GM19328 (cell line): ENCODE measurements at regions not wholly inside any gene's neighbourhood (a gene's known extent, or its start where the extent isn't known, plus 50 kb on each side); places are given as distances from the start of the nearest gene placed in this dataset.

ENCODE experiments used
- ATAC-seq: cut with Tn5 transposase; IDR thresholded peaks from one replicate; pipeline ENCODE4 v1.9.1; 2021; ENCODE audit warnings: mild to moderate bottlenecking, moderate library complexity; ENCODE audit not compliant: unreplicated experiment

GRCh38 chr14:95387826-95388445, 68.2 kb upstream of the CLMN start:
- no peak for ATAC-seq

- ATAC-seq: no peak
Observed at GRCh38 chr14:95386536-95387095, 66.9 kb upstream of the CLMN start.

GRCh38 chr14:95385701-95386100, 66.0 kb upstream of the CLMN start:
- no peak for ATAC-seq

GRCh38 chr14:95382747-95383146, 63.0 kb upstream of the CLMN start:
- ATAC-seq: no peak

- ATAC-seq: no peak
Observed at GRCh38 chr14:95381726-95382125, 62.0 kb upstream of the CLMN start.

GRCh38 chr14:95380350-95381042, 60.8 kb upstream of the CLMN start:
- no peak for ATAC-seq

GRCh38 chr14:95379634-95380033, 59.9 kb upstream of the CLMN start:
- ATAC-seq: no peak

- ATAC-seq: no peak
Observed at GRCh38 chr14:95375539-95376109, 55.9 kb upstream of the CLMN start.

GRCh38 chr14:95374239-95374997, 54.7 kb upstream of the CLMN start:
- no peak for ATAC-seq

GRCh38 chr14:95370076-95370475, 50.4 kb upstream of the CLMN start:
- no peak for ATAC-seq
